Neural cell (in vitro differentiated cells): ENCODE measurements at regions not wholly inside any gene's neighbourhood (a gene's known extent, or its start where the extent isn't known, plus 50 kb on each side); places are given as distances from the start of the nearest gene placed in this dataset.

Experiments used
- H2AFZ ChIP-seq: fragments of 200-600, 300-800 bp; sonication (generic), shearing (Covaris generic); 2 replicates; pipeline ENCODE4 v1.6.0; 2014; ENCODE audit warnings: low read depth, mild to moderate bottlenecking, antibody characterized with exemption, low read length, moderate library complexity
- H3F3A ChIP-seq: fragments of 200-600 bp; shearing (Covaris generic); 2 replicates; pipeline ENCODE4 v1.6.1; 2016; ENCODE audit warnings: mild to moderate bottlenecking, moderate library complexity, mixed read lengths, antibody characterized with exemption, low read length; ENCODE audit not compliant: insufficient read depth, poor library complexity, severe bottlenecking
- H3K27ac ChIP-seq: fragments of 200-600, 300-800 bp; sonication (generic), shearing (Covaris generic); 2 replicates; pipeline ENCODE4 v1.5.1; 2014; ENCODE audit warnings: mild to moderate bottlenecking, low read length, moderate library complexity
- H3K27me3 ChIP-seq: fragments of 300-800, 200-600 bp; sonication (generic), shearing (Covaris generic); 2 replicates; pipeline ENCODE4 v1.6.0; 2014; ENCODE audit warnings: mild to moderate bottlenecking, low read depth, low read length, moderate library complexity; ENCODE audit not compliant: insufficient read depth
- H3K36me3 ChIP-seq: fragments of 300-800, 200-600 bp; sonication (generic), shearing (Covaris generic); 2 replicates; pipeline ENCODE4 v1.5.1; 2014; ENCODE audit warnings: mild to moderate bottlenecking, antibody characterized with exemption, low read length, moderate library complexity; ENCODE audit not compliant: insufficient read depth
- H3K4me2 ChIP-seq: fragments of 300-800, 200-600 bp; sonication (generic), shearing (Covaris generic); 2 replicates; pipeline ENCODE4 v1.6.0; 2014; ENCODE audit warnings: mild to moderate bottlenecking, low read length
- H3K4me3 ChIP-seq: fragments of 300-800, 200-600 bp; sonication (generic), shearing (Covaris generic); 2 replicates; pipeline ENCODE4 v1.5.1; 2014; ENCODE audit warnings: mild to moderate bottlenecking, low read length, moderate library complexity
- H3K79me2 ChIP-seq: fragments of 200-600 bp; shearing (Covaris generic); replicated peaks from 2 replicates; pipeline ENCODE4 v1.6.0; 2014; ENCODE audit warnings: mild to moderate bottlenecking, low read length, moderate library complexity; ENCODE audit not compliant: insufficient read depth
- H3K9ac ChIP-seq: fragments of 300-800, 200-600 bp; sonication (generic), shearing (Covaris generic); 2 replicates; pipeline ENCODE4 v1.6.1; 2016; ENCODE audit warnings: mild to moderate bottlenecking, low read length, mixed read lengths
- H3K9me2 ChIP-seq: fragments of 200-600 bp; shearing (Covaris generic); 2 replicates; pipeline ENCODE4 v1.6.1; 2016; ENCODE audit warnings: mild to moderate bottlenecking, low read length, mixed read lengths; ENCODE audit not compliant: insufficient read depth
- H3K9me3 ChIP-seq: fragments of 200-600, 300-800 bp; sonication (generic), shearing (Covaris generic); 2 replicates; pipeline ENCODE4 v1.6.1; 2016; ENCODE audit warnings: mild to moderate bottlenecking, mixed run types, low read length, moderate library complexity, mixed read lengths
- H4K20me1 ChIP-seq: fragments of 200-600 bp; shearing (Covaris generic); 2 replicates; pipeline ENCODE4 v1.6.1; 2016; ENCODE audit warnings: mild to moderate bottlenecking, mixed run types; ENCODE audit not compliant: insufficient read depth
- CTCF ChIP-seq: fragments of 450-650 bp; IDR thresholded peaks from 2 replicates; pipeline ENCODE4 v1.5.1; 2014; ENCODE audit warnings: antibody characterized with exemption, mild to moderate bottlenecking, moderate library complexity; ENCODE audit not compliant: poor library complexity, severe bottlenecking
- EP300 ChIP-seq: fragments of 450-650 bp; conservative IDR thresholded peaks from 2 replicates; pipeline ENCODE4 v1.6.1; 2014; ENCODE audit warnings: antibody characterized with exemption, mild to moderate bottlenecking, moderate library complexity; ENCODE audit not compliant: poor library complexity, severe bottlenecking
- EZH2 ChIP-seq: fragments of 200-600, 300-800 bp; shearing (Covaris generic), sonication (generic); IDR thresholded peaks from 2 replicates; pipeline ENCODE4 v1.6.1; 2014; ENCODE audit warnings: antibody characterized with exemption, low read length, borderline replicate concordance, mild to moderate bottlenecking; ENCODE audit not compliant: insufficient read depth, poor library complexity, severe bottlenecking
- MXI1 ChIP-seq: fragments of 450-650 bp; conservative IDR thresholded peaks from 2 replicates; pipeline ENCODE4 v1.6.1; 2014; ENCODE audit warnings: antibody characterized with exemption, mild to moderate bottlenecking; ENCODE audit not compliant: poor library complexity, severe bottlenecking
- POLR2AphosphoS5 ChIP-seq: IDR thresholded peaks from 2 replicates; pipeline ENCODE4 v1.6.1; 2012
- RAD21 ChIP-seq: fragments of 450-650 bp; conservative IDR thresholded peaks from 2 replicates; pipeline ENCODE4 v1.6.1; 2014; ENCODE audit warnings: antibody characterized with exemption, mild to moderate bottlenecking, moderate library complexity
- REST ChIP-seq: IDR thresholded peaks from 2 replicates; pipeline ENCODE4 v1.6.1; 2012; ENCODE audit warnings: borderline replicate concordance
- SMC3 ChIP-seq: fragments of 450-650 bp; conservative IDR thresholded peaks from 2 replicates; pipeline ENCODE4 v1.6.1; 2014; ENCODE audit warnings: antibody characterized with exemption, mild to moderate bottlenecking, moderate library complexity; ENCODE audit not compliant: poor library complexity
- TAF1 ChIP-seq: IDR thresholded peaks from 2 replicates; pipeline ENCODE4 v1.6.1; 2012; ENCODE audit warnings: low read depth

- no peak overlapping the region for H2AFZ ChIP-seq
- no peak overlapping the region for H3K4me2 ChIP-seq
- H3K79me2 ChIP-seq: no peaks in the 10 kb centered on the region
- H3F3A ChIP-seq: no peaks in the 10 kb centered on the region
- no peaks in the 10 kb centered on the region for H3K27me3 ChIP-seq
- no peaks in the 10 kb centered on the region for H3K9me3 ChIP-seq
- no peak overlapping the region for H3K4me3 ChIP-seq
- TF ChIP-seq TAF1 (no peak), EP300 (no peak), REST (no peak), EZH2 (no peak), RAD21 (no peak), POLR2AphosphoS5 (no peak), CTCF (no peak), MXI1 (no peak), SMC3 (no peak)
- H3K36me3 ChIP-seq: no peaks in the 10 kb centered on the region
- H3K27ac ChIP-seq: no peak overlapping the region
- no peak overlapping the region for H3K9ac ChIP-seq
- H3K9me2 ChIP-seq: no peaks in the 10 kb centered on the region
- H4K20me1 ChIP-seq: no peaks in the 10 kb centered on the region
These were observed 135.0 kb upstream of the PIEZO2 start for GRCh38 chr18:11284349-11284748.

DNA sequence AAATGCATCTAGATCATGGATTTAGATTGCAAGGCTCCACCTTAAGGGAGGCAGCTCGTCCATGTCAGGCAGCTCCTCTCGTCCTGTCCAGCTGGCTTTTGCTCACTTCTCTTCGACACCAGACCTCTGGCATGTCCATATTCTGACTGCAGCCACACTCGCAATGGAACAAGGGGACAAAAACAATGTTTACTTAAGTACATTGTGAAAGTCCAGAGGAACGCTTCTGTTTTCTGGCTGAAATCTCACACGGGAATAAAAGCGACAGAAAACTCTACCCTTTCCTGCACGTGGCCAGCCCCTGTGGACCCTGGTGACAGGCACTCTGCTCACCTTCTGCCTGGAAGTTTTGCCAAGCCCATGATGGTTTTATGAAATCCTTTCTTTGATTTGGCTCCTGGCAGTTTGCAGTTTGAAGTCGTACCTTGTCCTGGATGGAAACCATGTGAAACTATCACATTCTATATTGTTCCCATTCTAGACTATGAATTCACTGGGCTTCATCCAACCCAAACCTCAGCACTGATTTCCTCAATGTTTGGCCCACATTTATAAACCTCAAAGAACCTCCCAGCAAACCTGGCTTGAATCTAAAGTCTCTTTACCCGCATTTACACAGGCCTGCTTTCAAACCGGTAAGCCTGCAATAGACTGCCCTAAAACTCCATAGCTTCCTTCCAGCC, 134.3 kb upstream of the PIEZO2 start:
- Histone ChIP-seq H3K36me3 (no peaks in the 10 kb centered on the region), H3F3A (no peaks in the 10 kb centered on the region), H3K9me2 (no peaks in the 10 kb centered on the region), H3K9ac (no peak overlapping the region), H2AFZ (no peak overlapping the region), H3K27me3 (no peaks in the 10 kb centered on the region), H3K9me3 (no peaks in the 10 kb centered on the region), H3K79me2 (no peaks in the 10 kb centered on the region), H3K4me2 (no peak overlapping the region), H3K4me3 (no peak overlapping the region), H3K27ac (no peak overlapping the region), H4K20me1 (no peaks in the 10 kb centered on the region)
- TF ChIP-seq REST (no peak), TAF1 (no peak), EZH2 (no peak), SMC3 (no peak), EP300 (no peak), POLR2AphosphoS5 (no peak), CTCF (no peak), MXI1 (no peak)
